NB4 (cell line): ENCODE measurements at regions not wholly inside any gene's neighbourhood (a gene's known extent, or its start where the extent isn't known, plus 50 kb on each side); places are given as distances from the start of the nearest gene placed in this dataset.

ENCODE experiments used
- DNase-seq: peaks from one replicate; pipeline ENCODE4 v3.0.0; 2010; ENCODE audit warnings: low read depth
- H3K4me3 ChIP-seq: one replicate; pipeline ENCODE4 v1.5.1; 2011; ENCODE audit warnings: mild to moderate bottlenecking, low read depth, low read length, moderate library complexity
- MAX ChIP-seq: IDR thresholded peaks from 2 replicates; pipeline ENCODE4 v1.6.1; 2011; ENCODE audit warnings: low read depth, low read length
- MYC ChIP-seq: IDR thresholded peaks from 2 replicates; pipeline ENCODE4 v1.6.1; 2011; ENCODE audit warnings: low read depth, low read length
- POLR2A ChIP-seq: IDR thresholded peaks from 2 replicates; pipeline ENCODE4 v1.6.1; 2011; ENCODE audit warnings: mild to moderate bottlenecking; ENCODE audit not compliant: insufficient read length; ENCODE audit errors: extremely low read depth
- TF ChIP-seq, protein P1 (sequence below): IDR thresholded peaks from one replicate; pipeline ENCODE4 v1.5.1; 2012; ENCODE audit warnings: low read depth, low read length

- peak; percentile 79 for DNase-seq
- TF ChIP-seq MYC (no peak), POLR2A (no peak), MAX (no peak)
- TF ChIP-seq, protein P1, sequence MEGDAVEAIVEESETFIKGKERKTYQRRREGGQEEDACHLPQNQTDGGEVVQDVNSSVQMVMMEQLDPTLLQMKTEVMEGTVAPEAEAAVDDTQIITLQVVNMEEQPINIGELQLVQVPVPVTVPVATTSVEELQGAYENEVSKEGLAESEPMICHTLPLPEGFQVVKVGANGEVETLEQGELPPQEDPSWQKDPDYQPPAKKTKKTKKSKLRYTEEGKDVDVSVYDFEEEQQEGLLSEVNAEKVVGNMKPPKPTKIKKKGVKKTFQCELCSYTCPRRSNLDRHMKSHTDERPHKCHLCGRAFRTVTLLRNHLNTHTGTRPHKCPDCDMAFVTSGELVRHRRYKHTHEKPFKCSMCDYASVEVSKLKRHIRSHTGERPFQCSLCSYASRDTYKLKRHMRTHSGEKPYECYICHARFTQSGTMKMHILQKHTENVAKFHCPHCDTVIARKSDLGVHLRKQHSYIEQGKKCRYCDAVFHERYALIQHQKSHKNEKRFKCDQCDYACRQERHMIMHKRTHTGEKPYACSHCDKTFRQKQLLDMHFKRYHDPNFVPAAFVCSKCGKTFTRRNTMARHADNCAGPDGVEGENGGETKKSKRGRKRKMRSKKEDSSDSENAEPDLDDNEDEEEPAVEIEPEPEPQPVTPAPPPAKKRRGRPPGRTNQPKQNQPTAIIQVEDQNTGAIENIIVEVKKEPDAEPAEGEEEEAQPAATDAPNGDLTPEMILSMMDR: no peak
- peak overlapping the region; percentile 30 for H3K4me3 ChIP-seq
These were observed 71.1 kb upstream of the ERRFI1 start for GRCh38 chr1:8097077-8097799.

GRCh38 chr1:8096105-8097011 lies 70.2 kb upstream of the ERRFI1 start:
- peak overlapping the region; percentile 30 for H3K4me3 ChIP-seq
- peak; percentile 63 for DNase-seq
- TF ChIP-seq MAX (no peak), MYC (no peak), POLR2A (no peak)
- TF ChIP-seq, protein P1: no peak

- TF ChIP-seq MYC (no peak), MAX (no peak), POLR2A (no peak)
- TF ChIP-seq, protein P1: no peak
- no peak overlapping the region for H3K4me3 ChIP-seq
- DNase-seq: no peak
These were observed 69.5 kb upstream of the ERRFI1 start for GRCh38 chr1:8095584-8095983.

GRCh38 chr1:8094481-8095241 lies 68.6 kb upstream of the ERRFI1 start:
- no peak for TF ChIP-seq MYC
- TF ChIP-seq MAX: no peak
- TF ChIP-seq POLR2A: no peak
- TF ChIP-seq, protein P1: no peak
- no peak overlapping the region for H3K4me3 ChIP-seq
- no peak for DNase-seq

- no peak overlapping the region for H3K4me3 ChIP-seq
- TF ChIP-seq MYC (no peak), MAX (no peak), POLR2A (no peak)
- TF ChIP-seq, protein P1: no peak
- DNase-seq: no peak
These were observed 67.3 kb upstream of the ERRFI1 start for GRCh38 chr1:8093221-8093980.
